BE2C (cell line): ENCODE measurements at regions not wholly inside any gene's neighbourhood (a gene's known extent, or its start where the extent isn't known, plus 50 kb on each side); places are given as distances from the start of the nearest gene placed in this dataset.

Experiments
- DNase-seq: peaks from one replicate; pipeline ENCODE4 v3.0.0-alpha.2; 2020
- H3K27me3 ChIP-seq: fragments of 250-450 bp; sonication (Bioruptor Pico); 2 replicates; pipeline ENCODE4 v1.5.1; 2020; ENCODE audit warnings: mild to moderate bottlenecking
- H3K36me3 ChIP-seq: fragments of 250-450 bp; sonication (Bioruptor Pico); 2 replicates; pipeline ENCODE4 v1.5.1; 2020; ENCODE audit warnings: mild to moderate bottlenecking
- H3K4me1 ChIP-seq: fragments of 250-450 bp; sonication (Bioruptor Pico); 2 replicates; pipeline ENCODE4 v1.5.1; 2020
- H3K4me3 ChIP-seq: 2 replicates; pipeline ENCODE4 v1.5.1; 2011; ENCODE audit warnings: low read depth, low read length
- H3K9me3 ChIP-seq: fragments of 250-450 bp; sonication (Bioruptor Pico); 2 replicates; pipeline ENCODE4 v1.5.1; 2020
- CTCF ChIP-seq: IDR thresholded peaks from 2 replicates; pipeline ENCODE4 v1.5.1; 2012; ENCODE audit warnings: mild to moderate bottlenecking, low read depth, low read length

GRCh38 chr4:3387154-3387942 lies 54.4 kb upstream of the HGFAC start:
- Histone ChIP-seq H3K4me1 (peaks cover 13% of the 10 kb centered on the region), H3K9me3 (no peaks in the 10 kb centered on the region), H3K4me3 (no peak overlapping the region), H3K36me3 (no peaks in the 10 kb centered on the region), H3K27me3 (no peaks in the 10 kb centered on the region)
- DNase-seq: no peak
- TF ChIP-seq CTCF: no peak

- no peaks in the 10 kb centered on the region for H3K27me3 ChIP-seq
- no peaks in the 10 kb centered on the region for H3K9me3 ChIP-seq
- no peaks in the 10 kb centered on the region for H3K36me3 ChIP-seq
- peaks cover 13% of the 10 kb centered on the region for H3K4me1 ChIP-seq
- peak; percentile 39 for DNase-seq
- no peak overlapping the region for H3K4me3 ChIP-seq
- TF ChIP-seq CTCF: no peak
Measured at GRCh38 chr4:3387943-3388361, 53.8 kb upstream of the HGFAC start.

GRCh38 chr4:3388471-3389232 lies 53.1 kb upstream of the HGFAC start:
- H3K4me1 ChIP-seq: peaks cover 13% of the 10 kb centered on the region
- H3K27me3 ChIP-seq: no peaks in the 10 kb centered on the region
- no peaks in the 10 kb centered on the region for H3K9me3 ChIP-seq
- no peak for DNase-seq
- no peak overlapping the region for H3K4me3 ChIP-seq
- TF ChIP-seq CTCF: no peak
- H3K36me3 ChIP-seq: no peaks in the 10 kb centered on the region

- H3K9me3 ChIP-seq: no peaks in the 10 kb centered on the region
- H3K4me1 ChIP-seq: peaks cover 13% of the 10 kb centered on the region
- TF ChIP-seq CTCF: no peak
- no peak for DNase-seq
- H3K36me3 ChIP-seq: no peaks in the 10 kb centered on the region
- no peak overlapping the region for H3K4me3 ChIP-seq
- no peaks in the 10 kb centered on the region for H3K27me3 ChIP-seq
Measured at GRCh38 chr4:3389233-3390215, 52.2 kb upstream of the HGFAC start.

GRCh38 chr4:3390288-3390811 lies 51.4 kb upstream of the HGFAC start:
- peaks cover 13% of the 10 kb centered on the region for H3K4me1 ChIP-seq
- TF ChIP-seq CTCF: no peak
- DNase-seq: no peak
- H3K27me3 ChIP-seq: no peaks in the 10 kb centered on the region
- H3K4me3 ChIP-seq: no peak overlapping the region
- no peaks in the 10 kb centered on the region for H3K36me3 ChIP-seq
- H3K9me3 ChIP-seq: no peaks in the 10 kb centered on the region
